ENCODE measurements at regions not wholly inside any gene's neighbourhood (a gene's known extent, or its start where the extent isn't known, plus 50 kb on each side); places are given as distances from the start of the nearest gene placed in this dataset.
A peak's percentile ranks its signal among the peaks of the same experiment; 100 is the strongest.

DNA sequence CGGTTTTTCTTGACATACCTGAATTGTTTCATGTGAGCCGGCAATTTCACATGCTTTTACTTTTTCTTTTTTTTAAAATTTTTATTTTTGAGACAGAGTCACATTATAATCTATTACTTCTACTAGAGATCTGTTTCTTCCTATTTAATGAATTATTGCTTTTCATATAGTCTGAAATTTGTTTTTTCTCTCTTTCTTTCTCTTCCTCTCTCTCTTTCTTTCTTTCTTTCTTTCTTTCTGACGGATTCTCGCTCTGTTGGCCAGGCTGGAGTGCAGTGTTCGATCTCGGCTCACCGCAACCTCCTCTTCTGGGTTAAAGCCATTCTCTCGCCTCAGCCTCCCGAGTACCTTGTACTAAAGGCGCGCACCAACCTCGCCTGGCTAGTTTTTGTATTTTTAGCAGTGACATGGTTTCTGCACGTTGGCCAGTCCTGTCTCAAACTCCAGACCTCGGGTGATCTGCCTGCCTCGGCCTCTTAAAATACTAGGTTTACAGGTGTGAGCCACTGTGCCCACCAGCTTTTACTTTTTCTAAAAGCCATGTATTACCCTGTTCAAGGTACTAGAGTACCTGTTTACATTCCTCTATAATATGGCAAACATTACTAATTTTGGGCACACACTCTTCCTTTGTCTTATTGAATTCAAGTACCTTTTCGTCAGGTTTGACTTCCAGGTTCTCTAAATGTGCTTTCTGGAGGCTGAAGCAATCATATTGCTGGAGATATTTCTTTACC is 86.5 kb upstream of the RHOU start:
- Histone ChIP-seq H3K27ac (ENCODE audit: extremely low read depth, low read depth, low read length) (peak overlapping the region; percentile 79), H3K4me1 (ENCODE audit: control insufficient read depth, insufficient read depth, low read length) (peaks cover 3% of the 10 kb centered on the region; the same call in 1 of the 2 replicates), H3K4me3 (ENCODE audit: low read depth, low read length) (no peak overlapping the region), H3K9me3 (ENCODE audit: control insufficient read depth, insufficient read depth, low read depth, low read length) (no peaks in the 10 kb centered on the region), H3K36me3 (ENCODE audit: control insufficient read depth in 2 of 2, insufficient read depth in 1 of 2, low read length in 2 of 2) (peaks cover 0 to 7% of the 10 kb centered on the region in 2 experiments; a peak in 1 of 3 replicates)
- TF ChIP-seq GLI2 (tag by site-specific recombination; IDR thresholded peaks at IDR 0.05; ENCODE audit: borderline replicate concordance, low read depth) (no peak), GFI1B (tag by site-specific recombination; IDR thresholded peaks at IDR 0.05) (no peak), ZNF792 (tag by site-specific recombination; IDR thresholded peaks at IDR 0.05) (no peak), ZNF76 (tag by site-specific recombination; IDR thresholded peaks at IDR 0.05; ENCODE audit: borderline replicate concordance, low read depth) (no peak), ZNF660 (tag by site-specific recombination; IDR thresholded peaks at IDR 0.05) (no peak), ATF2 (tag by site-specific recombination; IDR thresholded peaks at IDR 0.05; ENCODE audit: low read depth) (no peak), ZSCAN30 (tag by site-specific recombination; IDR thresholded peaks at IDR 0.05) (no peak), ZNF596 (tag by site-specific recombination; IDR thresholded peaks at IDR 0.05) (0 out of 2 replicates have a peak, but pooled peaks have one; percentile 7), ZXDB (tag by site-specific recombination; IDR thresholded peaks at IDR 0.05) (no peak), PRDM1 (tag by site-specific recombination; IDR thresholded peaks at IDR 0.05) (peak; percentile 64; the same call in 1 of the 2 replicates), ZNF366 (tag by site-specific recombination; conservative IDR thresholded peaks at IDR 0.05) (peak; percentile 67), YY2 (tag by site-specific recombination; IDR thresholded peaks at IDR 0.05) (no peak), SCRT1 (tag by site-specific recombination; IDR thresholded peaks at IDR 0.05; ENCODE audit: borderline replicate concordance) (peak; percentile 44; the same call in 1 of the 2 replicates), ZNF335 (tag by site-specific recombination; conservative IDR thresholded peaks at IDR 0.05) (no peak), SALL2 (tag by site-specific recombination; IDR thresholded peaks at IDR 0.05; ENCODE audit: borderline replicate concordance) (no peak), ZNF140 (tag by site-specific recombination; IDR thresholded peaks at IDR 0.05) (no peak), ZNF692 (tag by site-specific recombination; IDR thresholded peaks at IDR 0.05) (no peak), ZNF112 (tag by site-specific recombination; IDR thresholded peaks at IDR 0.05) (no peak), ZFP37 (tag by site-specific recombination; IDR thresholded peaks at IDR 0.05) (no peak), SCRT2 (tag by site-specific recombination; IDR thresholded peaks at IDR 0.05) (0 out of 2 replicates have a peak, but pooled peaks have one; percentile 32), ZNF658 (tag by site-specific recombination; IDR thresholded peaks at IDR 0.05) (no peak), INSM2 (tag by site-specific recombination; IDR thresholded peaks at IDR 0.05) (no peak), ZNF394 (tag by site-specific recombination; IDR thresholded peaks at IDR 0.05; ENCODE audit: borderline replicate concordance) (no peak)
- TF ChIP-seq, protein P1, sequence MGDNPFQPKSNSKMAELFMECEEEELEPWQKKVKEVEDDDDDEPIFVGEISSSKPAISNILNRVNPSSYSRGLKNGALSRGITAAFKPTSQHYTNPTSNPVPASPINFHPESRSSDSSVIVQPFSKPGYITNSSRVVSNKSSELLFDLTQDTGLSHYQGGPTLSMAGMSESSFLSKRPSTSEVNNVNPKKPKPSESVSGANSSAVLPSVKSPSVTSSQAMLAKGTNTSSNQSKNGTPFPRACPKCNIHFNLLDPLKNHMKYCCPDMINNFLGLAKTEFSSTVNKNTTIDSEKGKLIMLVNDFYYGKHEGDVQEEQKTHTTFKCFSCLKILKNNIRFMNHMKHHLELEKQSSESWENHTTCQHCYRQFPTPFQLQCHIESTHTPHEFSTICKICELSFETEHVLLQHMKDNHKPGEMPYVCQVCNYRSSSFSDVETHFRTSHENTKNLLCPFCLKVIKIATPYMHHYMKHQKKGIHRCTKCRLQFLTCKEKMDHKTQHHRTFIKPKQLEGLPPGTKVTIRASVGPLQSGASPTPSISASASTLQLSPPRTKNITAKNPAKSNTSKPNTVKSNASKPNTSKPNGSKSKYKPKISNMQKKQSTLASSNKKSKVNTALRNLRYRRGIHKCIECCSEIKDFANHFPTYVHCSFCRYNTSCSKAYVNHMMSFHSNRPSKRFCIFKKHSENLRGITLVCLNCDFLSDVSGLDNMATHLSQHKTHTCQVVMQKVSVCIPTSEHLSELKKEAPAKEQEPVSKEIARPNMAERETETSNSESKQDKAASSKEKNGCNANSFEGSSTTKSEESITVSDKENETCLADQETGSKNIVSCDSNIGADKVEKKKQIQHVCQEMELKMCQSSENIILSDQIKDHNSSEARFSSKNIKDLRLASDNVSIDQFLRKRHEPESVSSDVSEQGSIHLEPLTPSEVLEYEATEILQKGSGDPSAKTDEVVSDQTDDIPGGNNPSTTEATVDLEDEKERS (tag by site-specific recombination; IDR thresholded peaks at IDR 0.05): no peak
- TF ChIP-seq, protein P2, sequence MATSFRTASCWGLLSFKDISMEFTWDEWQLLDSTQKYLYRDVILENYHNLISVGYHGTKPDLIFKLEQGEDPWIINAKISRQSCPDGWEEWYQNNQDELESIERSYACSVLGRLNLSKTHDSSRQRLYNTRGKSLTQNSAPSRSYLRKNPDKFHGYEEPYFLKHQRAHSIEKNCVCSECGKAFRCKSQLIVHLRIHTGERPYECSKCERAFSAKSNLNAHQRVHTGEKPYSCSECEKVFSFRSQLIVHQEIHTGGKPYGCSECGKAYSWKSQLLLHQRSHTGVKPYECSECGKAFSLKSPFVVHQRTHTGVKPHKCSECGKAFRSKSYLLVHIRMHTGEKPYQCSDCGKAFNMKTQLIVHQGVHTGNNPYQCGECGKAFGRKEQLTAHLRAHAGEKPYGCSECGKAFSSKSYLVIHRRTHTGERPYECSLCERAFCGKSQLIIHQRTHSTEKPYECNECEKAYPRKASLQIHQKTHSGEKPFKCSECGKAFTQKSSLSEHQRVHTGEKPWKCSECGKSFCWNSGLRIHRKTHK (tag by site-specific recombination; IDR thresholded peaks at IDR 0.05): no peak
- TF ChIP-seq, protein P3, sequence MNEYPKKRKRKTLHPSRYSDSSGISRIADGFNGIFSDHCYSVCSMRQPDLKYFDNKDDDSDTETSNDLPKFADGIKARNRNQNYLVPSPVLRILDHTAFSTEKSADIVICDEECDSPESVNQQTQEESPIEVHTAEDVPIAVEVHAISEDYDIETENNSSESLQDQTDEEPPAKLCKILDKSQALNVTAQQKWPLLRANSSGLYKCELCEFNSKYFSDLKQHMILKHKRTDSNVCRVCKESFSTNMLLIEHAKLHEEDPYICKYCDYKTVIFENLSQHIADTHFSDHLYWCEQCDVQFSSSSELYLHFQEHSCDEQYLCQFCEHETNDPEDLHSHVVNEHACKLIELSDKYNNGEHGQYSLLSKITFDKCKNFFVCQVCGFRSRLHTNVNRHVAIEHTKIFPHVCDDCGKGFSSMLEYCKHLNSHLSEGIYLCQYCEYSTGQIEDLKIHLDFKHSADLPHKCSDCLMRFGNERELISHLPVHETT (tag by site-specific recombination; IDR thresholded peaks at IDR 0.05): no peak
- ChIA-PET CTCF (interaction anchor here (0.5 kb wide), 1 partner anchor 608 kb away, joined by 3 read pairs; no protein-coding TSS in a partner anchor), POLR2A (interaction anchor here (0.6 kb wide), 1 partner anchor 242 kb away, joined by 8 read pairs; the partner anchor contains the start of gene TRIM11)
